ENCODE measurements at regions not wholly inside any gene's neighbourhood (a gene's known extent, or its start where the extent isn't known, plus 50 kb on each side); places are given as distances from the start of the nearest gene placed in this dataset.

DNA sequence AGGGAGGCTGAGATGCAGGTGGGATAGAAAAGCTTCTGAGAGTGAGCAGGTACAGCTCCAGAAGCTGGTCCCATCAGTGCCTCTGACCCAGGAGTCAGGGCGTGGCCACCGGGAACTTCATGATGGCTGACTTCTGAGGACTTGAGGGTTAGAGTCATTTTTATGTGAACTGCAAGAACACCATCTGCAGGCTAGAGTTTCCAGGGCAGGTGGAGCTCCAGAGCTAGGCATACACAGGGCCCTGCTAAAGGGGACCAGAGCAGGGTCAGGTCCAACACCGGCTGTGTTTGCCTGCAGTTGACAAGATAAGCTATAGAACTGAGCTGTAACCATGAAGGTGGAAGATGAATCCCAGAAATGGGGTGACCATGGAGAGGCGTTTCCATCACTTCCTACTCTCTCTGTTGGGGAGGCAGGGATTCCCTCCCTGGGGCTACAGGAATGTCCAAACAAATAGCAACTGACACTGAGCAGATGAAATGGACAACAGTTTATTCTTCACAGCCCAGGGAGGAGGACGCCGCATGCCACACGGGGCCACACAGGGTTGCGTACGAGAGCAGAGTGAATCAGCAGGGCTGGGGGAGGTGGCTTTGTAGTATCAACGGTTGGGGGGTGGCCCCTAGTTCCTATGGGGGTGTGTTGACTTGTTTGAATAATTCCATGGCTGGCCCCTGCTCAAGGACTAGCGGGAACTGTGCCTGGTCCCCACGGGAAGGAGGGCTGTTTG lies 77.6 kb upstream of the ZNF516 start:
- DNase-seq, result no peak

DNA sequence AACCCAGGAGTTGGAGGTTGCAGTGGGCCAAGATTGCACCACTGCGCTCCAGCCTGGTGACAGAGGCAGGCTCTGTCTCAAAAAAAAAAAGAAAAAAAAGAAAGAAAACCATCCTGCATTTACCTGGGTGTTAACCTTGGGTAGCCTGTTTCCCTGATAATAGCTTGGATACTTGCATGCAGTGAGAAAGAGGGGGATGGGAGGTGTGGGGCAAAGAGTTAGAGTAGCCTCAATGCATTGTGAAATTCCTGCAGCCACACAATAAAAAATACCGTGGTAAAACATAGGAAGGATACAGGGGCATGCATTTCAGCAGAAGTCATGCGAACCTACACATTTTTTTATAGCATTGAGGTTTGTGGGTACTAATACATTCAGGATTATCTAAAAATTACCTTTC lies 76.6 kb upstream of the ZNF516 start:
- DNase-seq, result no peak

DNA sequence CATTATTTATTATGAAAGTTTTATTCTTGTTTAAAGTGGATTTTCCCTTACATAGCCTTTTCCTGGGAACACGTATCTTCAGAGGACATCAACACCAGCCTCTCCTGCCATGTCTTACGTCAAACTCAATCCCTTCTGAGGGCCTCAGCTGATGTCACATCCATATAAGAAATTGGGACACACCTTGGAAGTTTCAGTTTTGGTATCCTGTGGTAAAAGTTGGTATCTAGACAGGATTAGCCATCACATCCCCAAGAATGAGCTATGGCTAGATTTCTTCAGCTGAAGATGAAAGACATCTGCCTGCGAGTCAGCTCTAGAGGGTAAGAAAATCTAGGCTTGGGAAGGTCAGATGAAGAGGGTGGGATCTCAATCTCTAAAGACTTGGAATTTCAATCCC lies 75.8 kb upstream of the ZNF516 start:
- DNase-seq, result no peak

GRCh38 chr18:76569644-76570419 lies 74.8 kb upstream of the ZNF516 start:
- no peak for DNase-seq

GRCh38 chr18:76568731-76569130 lies 73.7 kb upstream of the ZNF516 start:
- DNase-seq, result no peak

DNA sequence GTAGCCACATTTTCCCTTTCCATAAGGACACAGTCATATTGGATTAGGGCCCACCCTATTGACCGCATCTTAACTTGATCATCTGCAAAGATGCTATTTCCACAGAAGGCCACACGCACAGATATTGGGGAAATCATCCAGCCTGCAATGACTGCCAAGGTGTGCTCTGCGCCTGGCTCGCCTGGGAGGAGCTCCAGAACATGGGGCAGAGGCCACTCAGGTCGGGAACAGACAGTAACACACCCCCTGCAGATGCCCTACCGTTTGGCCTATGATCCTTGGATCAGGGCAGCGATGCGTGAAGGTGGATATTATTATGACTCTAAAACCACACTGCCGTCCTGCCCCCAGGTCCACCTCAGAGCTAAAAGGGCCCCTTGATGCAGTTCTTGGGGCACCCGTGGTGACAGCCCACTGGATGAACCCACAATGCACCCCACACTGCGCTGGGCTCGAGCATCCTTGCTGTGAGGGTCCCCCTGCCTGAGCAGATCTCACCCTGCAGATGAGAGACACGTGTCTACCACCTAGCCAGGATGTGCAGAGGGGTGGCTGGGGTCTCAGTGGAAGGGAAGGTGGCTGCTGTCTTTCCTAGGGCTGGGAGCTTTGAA lies 72.9 kb upstream of the ZNF516 start:
- DNase-seq, result no peak

DNA sequence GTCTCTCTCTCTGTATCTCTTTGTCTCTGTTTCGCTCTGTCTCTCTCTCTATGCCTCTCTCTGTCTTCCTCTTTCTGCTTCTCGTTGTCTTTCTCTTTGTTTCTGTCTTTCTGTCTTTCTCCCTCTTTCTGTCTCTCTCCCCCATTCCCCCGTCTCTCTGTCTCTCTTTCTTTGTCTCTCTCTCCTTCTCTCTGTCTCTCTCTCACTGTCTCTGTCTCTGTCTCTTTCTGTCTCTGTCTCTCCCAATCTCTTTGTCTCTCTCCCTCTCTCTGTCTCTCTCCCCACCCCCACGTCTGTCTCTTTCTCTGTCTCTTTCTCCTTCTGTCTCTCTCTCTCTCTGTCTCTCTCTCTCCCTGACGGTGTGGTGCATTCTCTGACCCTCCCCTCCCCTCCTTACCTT lies 71.9 kb upstream of the ZNF516 start:
- no peak for DNase-seq

GRCh38 chr18:76565238-76566173 lies 70.5 kb upstream of the ZNF516 start:
- peak; percentile 89 for DNase-seq

- DNase-seq, result no peak
Observed at GRCh38 chr18:76564655-76565237, 69.7 kb upstream of the ZNF516 start.

- no peak for DNase-seq
Observed at GRCh38 chr18:76564117-76564516, 69.1 kb upstream of the ZNF516 start.

DNA sequence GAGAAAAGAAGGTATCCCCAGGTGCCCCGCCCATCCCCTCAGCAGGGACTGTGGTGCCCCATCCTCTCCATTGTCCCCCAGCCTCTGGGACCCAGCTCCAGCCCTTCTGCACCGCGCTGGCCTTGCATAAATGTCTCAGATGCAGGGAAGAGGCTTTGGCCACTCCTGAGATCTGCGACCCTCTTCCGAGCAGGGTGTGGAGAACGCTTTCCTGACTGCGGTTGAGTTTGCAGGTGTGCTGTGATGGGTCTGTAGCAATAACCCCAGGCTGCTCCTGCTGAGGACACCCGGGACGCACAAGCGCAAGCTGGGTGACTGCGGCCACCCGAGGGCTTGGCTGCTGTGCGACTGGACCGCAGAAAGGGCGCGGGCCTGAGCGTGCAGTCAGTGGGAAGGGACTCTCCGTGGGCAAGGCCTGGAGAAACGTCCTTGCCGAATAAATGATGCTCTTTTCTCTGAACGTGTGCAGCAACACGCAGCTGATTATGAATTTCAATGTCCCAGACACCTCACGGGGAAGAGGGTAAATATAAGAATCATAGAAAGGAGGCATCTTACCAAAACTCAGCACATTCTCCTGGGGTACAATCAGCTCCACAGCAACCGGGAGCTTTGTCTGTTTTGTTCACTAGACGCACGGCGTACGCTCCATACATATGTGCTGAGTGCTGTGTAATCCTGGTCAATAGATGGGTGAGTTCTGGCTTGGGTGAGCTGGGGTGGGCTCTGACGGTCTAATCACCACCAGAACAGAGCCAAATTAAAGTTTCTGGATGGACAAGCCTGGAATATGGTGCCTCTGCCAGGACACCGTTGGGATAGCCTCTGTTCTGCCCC lies 67.5 kb upstream of the ZNF516 start:
- DNase-seq, result no peak

DNA sequence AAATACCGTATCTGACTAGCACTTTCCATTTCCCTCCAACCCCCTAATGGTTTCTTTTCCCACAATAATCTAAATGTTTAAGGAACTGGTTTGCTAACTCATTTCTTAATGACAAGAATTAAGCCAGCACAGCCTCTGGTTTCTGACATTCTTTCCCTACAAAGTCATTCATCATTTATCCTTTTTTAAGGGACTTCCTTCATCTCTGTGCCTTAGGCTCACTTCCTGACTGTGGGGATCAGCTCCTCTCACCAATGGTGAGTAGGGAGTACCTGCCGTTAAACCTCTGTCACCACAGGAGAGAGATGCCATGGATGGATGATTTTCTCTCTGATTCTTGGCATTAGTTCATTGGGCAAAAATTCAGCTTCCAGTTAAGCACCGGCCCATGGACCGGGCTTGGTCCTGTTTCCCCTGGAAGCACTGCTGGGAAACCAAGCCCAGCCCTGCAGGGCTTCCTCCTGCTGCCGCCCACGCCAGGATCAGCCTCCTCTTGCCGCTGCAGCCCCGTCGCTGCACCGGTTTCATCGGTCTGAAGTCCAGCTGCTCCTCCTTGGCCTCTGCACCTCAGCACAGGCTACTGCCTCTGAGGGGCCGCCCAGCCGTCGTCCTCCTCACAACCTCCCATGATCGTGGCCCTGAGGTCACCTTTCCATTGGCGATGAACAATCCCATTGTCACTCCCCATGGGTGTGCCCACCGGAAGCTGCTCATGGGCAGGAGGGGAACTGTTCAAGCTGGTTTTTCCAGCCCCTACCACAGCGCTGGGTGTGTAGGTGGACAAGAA lies 64.0 kb upstream of the ZNF516 start:
- DNase-seq, result no peak

DNA sequence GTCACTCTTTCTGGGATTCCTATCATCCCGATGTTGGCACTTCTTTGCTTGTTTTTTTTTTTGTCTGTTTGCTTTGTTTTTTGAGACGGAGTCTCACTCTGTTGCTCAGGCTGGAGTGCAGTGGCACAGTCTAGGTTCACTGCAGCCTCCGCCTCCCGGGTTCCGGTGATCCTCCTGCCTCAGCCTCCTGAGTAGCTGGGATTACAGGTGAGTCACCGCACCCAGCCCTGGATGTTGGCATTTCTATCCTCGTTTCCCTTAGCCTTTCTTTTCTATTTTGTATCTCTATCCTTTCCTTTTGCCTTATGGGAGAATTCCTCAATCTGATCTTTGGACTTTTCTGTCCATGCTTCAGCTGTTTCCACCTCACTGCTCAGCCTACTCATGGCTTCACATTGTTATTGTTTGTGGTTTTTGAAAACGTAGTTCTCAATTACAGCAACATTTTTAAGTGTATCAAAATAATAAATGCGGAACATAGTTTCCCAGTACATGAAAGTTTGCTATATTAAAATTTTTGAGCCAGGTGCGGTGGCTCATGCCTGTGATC lies 62.1 kb upstream of the ZNF516 start:
- DNase-seq, result no peak

GRCh38 chr18:76554547-76555222 lies 59.6 kb upstream of the ZNF516 start:
- DNase-seq, result no peak

- DNase-seq, result no peak
Observed at GRCh38 chr18:76553715-76554546, 58.9 kb upstream of the ZNF516 start.

- no peak for DNase-seq
Observed at GRCh38 chr18:76548541-76548940, 53.5 kb upstream of the ZNF516 start.

DNA sequence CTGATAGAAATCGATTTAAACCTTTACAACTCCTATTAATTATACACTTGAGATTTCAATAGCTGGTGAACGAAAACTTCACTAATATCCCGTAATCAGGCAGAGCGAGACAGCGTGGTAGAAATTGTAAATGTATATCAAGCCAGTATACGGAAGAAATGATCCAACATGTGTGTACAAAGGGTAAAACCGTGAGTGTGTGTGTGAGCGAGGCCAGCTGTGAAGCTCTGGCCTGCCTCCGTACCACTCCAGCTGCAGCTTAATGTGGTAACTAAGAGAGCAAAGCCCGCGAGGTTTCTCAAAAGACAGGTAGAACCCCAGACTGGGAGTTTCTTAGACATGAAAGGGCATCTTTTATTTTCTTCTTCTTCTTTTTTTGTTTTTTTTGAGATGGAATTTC lies 52.3 kb upstream of the ZNF516 start:
- DNase-seq, result no peak

GRCh38 chr18:76546436-76546835 lies 51.4 kb upstream of the ZNF516 start:
- DNase-seq, result no peak
